Retinal pigment epithelial cell (primary cell): ENCODE measurements at regions not wholly inside any gene's neighbourhood (a gene's known extent, or its start where the extent isn't known, plus 50 kb on each side); places are given as distances from the start of the nearest gene placed in this dataset.

Experiments
- DNase-seq: peaks from one replicate; pipeline ENCODE4 v3.0.0-alpha.2; 2010; ENCODE audit warnings: low read depth
- H3K4me3 ChIP-seq: 2 replicates; pipeline ENCODE4 v1.5.1; 2011; ENCODE audit warnings: mild to moderate bottlenecking, low read length, control low read depth, moderate library complexity
- TF ChIP-seq, protein P1 (sequence below): conservative IDR thresholded peaks from 2 replicates; pipeline ENCODE4 v1.5.1; 2011; ENCODE audit warnings: low read depth, low read length, control low read depth, inconsistent platforms

DNA sequence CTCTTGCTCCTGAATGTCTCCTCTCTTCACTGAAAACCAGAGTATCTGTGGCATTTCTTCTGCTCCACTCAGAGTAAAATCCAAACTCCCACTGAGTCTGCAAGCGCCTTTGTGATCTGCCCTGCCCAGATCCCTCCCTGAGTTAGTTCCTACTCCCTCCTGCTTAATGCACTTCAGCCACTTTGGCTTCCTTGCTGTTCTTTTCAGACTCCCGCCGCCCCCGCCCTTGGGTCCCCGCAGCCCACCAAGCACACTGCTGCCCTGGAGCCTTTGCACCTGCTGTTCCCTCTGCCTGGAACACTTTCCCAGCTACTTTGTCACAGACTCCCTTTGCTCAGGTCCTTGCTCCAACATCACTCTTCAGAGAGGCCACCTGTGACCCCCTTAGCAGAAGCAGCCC is 127.2 kb upstream of the SLC25A48 start:
- no peak for DNase-seq
- TF ChIP-seq, protein P1, sequence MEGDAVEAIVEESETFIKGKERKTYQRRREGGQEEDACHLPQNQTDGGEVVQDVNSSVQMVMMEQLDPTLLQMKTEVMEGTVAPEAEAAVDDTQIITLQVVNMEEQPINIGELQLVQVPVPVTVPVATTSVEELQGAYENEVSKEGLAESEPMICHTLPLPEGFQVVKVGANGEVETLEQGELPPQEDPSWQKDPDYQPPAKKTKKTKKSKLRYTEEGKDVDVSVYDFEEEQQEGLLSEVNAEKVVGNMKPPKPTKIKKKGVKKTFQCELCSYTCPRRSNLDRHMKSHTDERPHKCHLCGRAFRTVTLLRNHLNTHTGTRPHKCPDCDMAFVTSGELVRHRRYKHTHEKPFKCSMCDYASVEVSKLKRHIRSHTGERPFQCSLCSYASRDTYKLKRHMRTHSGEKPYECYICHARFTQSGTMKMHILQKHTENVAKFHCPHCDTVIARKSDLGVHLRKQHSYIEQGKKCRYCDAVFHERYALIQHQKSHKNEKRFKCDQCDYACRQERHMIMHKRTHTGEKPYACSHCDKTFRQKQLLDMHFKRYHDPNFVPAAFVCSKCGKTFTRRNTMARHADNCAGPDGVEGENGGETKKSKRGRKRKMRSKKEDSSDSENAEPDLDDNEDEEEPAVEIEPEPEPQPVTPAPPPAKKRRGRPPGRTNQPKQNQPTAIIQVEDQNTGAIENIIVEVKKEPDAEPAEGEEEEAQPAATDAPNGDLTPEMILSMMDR: no peak
- H3K4me3 ChIP-seq: no peak overlapping the region

DNA sequence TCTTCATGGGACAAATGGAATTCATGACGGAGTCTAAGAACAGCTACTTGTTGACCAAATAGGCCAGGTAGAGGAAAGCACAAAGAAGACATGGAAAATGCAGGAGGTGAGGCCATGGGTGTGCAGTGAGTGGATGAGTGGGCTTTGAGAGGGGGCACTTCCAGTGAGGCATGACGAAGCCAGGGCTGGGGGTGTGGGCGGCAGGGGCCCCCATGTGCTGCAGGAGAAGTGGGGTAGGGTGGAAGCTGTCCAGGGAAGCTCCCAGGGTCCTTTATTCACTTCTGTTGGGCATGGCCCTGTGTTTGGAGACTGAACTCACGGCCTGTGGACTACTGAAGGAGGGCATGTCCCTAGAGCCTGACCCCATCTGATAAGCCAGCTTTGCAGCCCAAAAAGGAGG is 127.6 kb upstream of the SLC25A48 start:
- no peak for DNase-seq
- H3K4me3 ChIP-seq: no peak overlapping the region
- TF ChIP-seq, protein P1: no peak

DNA sequence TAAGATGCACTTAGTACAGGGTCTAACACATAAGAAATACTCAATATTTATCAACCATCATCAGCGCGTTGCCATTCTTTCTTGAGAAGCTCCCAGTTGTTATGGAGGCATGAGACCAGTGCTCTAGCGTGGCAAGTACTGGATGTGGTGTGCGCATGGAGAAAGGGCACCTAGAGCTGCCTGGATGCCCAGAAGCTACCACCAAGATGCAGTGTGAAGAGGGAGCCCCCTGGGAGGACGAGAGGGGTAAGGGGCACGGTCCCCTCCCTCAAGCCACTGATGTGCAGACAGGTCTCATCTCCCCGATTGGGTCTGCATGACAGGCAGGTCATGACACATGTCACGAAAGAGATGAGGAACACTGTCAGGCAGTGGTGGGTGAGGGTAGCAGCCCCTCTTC is 127.7 kb upstream of the CXCL14 start:
- DNase-seq: no peak
- TF ChIP-seq, protein P1: no peak
- no peak overlapping the region for H3K4me3 ChIP-seq

DNA sequence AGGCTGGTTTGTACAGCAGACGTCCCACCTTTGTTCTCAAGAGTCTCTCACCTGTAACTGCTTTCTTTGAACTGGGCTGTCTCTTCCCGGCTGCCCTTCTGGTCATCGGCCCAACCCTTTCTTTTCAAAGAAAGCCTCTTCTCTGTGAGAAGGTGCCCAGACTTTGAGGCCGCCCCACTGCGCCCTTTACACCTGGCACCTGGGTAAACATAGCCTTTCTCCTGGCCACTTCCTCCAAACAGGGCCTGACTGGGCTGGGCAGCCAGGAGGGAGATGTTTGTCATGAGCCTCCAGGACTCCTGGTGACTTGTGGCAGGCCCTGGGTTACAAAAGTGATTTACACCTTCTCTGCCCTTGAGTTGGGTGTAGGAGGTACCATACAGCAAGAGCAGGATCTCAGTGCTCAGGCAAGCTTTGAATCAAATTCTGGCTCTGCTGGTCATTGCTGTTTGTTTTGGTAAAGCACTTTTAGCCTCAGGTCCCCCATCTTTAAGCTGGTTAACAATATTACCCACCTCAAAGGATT is 127.2 kb upstream of the CXCL14 start:
- TF ChIP-seq, protein P1: no peak
- no peak overlapping the region for H3K4me3 ChIP-seq
- no peak for DNase-seq

DNA sequence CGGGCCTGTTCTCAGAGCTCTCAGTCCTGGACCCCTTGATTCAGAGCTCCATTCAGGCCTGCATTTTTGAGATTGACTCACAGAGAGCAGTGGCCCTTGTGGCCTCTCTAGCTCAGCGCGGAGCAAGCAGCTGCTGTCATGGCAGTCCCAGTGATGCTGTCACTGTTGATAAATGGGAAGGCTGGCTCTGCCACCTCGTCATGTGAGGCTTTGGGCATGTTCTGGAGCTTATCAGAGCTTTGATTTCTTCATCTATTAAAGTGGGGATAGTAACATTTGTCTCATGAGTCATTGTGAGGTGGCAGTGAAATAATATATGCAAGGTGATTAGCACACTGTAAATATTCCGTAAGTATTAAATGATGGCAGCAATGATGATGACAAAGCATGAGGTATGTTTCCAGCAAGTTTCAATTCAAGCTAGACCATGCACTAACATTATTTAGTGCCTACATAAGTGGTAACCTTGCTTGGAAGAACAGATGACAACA is 126.4 kb upstream of the CXCL14 start:
- no peak for DNase-seq
- TF ChIP-seq, protein P1: no peak
- no peak overlapping the region for H3K4me3 ChIP-seq

DNA sequence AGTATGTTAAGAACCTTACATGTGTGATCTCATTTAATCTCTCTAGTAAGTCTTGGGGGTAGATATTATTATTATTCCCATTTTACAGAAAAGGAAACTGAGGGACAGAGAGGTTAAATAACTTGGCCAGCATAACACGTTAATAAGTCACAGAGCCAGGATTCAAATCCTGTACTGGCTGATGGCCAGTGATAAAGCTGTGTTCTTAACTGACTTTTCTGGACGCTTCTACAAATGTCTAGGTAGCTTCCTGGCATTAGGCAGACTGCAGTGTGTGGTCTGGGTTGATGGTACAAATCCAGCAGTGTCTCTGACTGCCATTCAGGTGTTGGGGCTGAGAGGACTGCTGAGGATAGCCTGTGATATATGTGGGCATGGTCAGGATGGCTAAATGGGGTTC is 125.8 kb upstream of the CXCL14 start:
- no peak for DNase-seq
- H3K4me3 ChIP-seq: no peak overlapping the region
- TF ChIP-seq, protein P1: no peak

DNA sequence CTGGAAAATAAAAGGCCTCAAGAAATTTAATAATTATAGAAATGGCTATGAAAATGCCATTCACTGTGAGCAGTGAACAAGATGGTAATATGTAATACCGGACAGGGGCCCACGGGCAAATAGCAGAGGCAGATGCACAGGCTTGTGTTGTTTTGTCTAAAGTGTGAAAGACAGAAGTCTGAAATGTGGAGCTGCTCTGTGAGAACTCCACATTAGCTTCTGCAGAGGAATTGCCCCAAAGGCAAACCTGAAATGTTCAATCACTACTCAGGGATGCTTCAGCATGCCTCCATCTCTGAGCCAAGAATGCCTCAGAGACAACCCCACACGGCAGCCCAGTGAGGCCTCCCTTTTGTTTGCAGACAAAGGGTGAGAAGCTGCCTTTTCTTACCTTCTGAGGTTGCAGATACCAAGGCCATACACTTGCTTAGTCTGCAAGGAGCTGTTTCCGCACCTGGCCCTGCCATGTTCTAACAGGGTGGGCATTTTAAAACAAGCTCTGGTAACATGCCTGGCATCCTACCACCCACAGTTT is 124.3 kb upstream of the CXCL14 start:
- DNase-seq: no peak
- H3K4me3 ChIP-seq: no peak overlapping the region
- TF ChIP-seq, protein P1: no peak
